B cell (primary cell): ENCODE measurements at regions not wholly inside any gene's neighbourhood (a gene's known extent, or its start where the extent isn't known, plus 50 kb on each side); places are given as distances from the start of the nearest gene placed in this dataset.

Source experiments
- ATAC-seq: fragments of 200-7000 bp; cut with Tn5 transposase; one replicate; pipeline ENCODE4 v1.10.0; 2021; ENCODE audit warnings: low read depth, mild to moderate bottlenecking, moderate number of reproducible peaks, moderate library complexity
- CTCF ChIA-PET: fragments of 350-600 bp; sonication (Branson Sonifier 250); formaldehyde crosslinking; loops from one replicate; lab custom pipeline; 2021; ENCODE audit warnings: antibody characterized with exemption, inconsistent platforms; lab: Charles Lee
- POLR2A ChIA-PET: fragments of 350-600 bp; sonication (Branson Sonifier 250); formaldehyde crosslinking; loops from one replicate; lab custom pipeline; 2021; ENCODE audit warnings: antibody characterized with exemption; lab: Charles Lee
- DNase-seq: peaks from one replicate; pipeline ENCODE4 v3.0.0; 2013
- H2AFZ ChIP-seq: 2 replicates; pipeline ENCODE4 v1.6.1; 2012; ENCODE audit warnings: mild to moderate bottlenecking, low read depth, low read length; ENCODE audit not compliant: insufficient read depth, poor library complexity, severe bottlenecking
- H3K27ac ChIP-seq, 2 donors: 1 replicate in 1 of 2; 2 replicates in 1 of 2; pipeline ENCODE4 v1.5.1; 2012 to 2013; ENCODE audit warnings: low read length in 2 of 2, mild to moderate bottlenecking in 2 of 2, moderate library complexity in 1 of 2
- H3K27me3 ChIP-seq, 4 experiments: fragments of 200-600 bp in 1 of 4; sonication (generic) in 1 of 4; replicated peaks in 1 of 4; 1 replicate in 2 of 4; 2 replicates in 2 of 4; pipeline versions ENCODE4 v1.6.1 to v1.7.0; 2013 to 2016; ENCODE audit warnings: low read length in 3 of 4, mild to moderate bottlenecking in 2 of 4, mixed read lengths in 1 of 4, moderate library complexity in 1 of 4; ENCODE audit not compliant: insufficient read depth in 4 of 4, control insufficient read depth in 3 of 4; ENCODE audit errors: control extremely low read depth in 1 of 4
- H3K36me3 ChIP-seq, 2 experiments: replicated peaks in 1 of 2; 1 replicate in 1 of 2; 2 replicates in 1 of 2; pipeline versions ENCODE4 v1.6.1 to v1.7.1; 2013; ENCODE audit warnings: low read length in 1 of 2; ENCODE audit not compliant: insufficient read depth in 2 of 2, control insufficient read depth in 1 of 2; ENCODE audit errors: control extremely low read depth in 1 of 2, extremely low read depth in 1 of 2
- H3K4me1 ChIP-seq, 2 donors: fragments of 200-600 bp in 1 of 2; sonication (generic) in 1 of 2; 1 replicate in 1 of 2; 2 replicates in 1 of 2; pipeline versions ENCODE4 v1.5.1 to v1.6.1; 2013 to 2017; ENCODE audit warnings: low read length in 2 of 2; ENCODE audit not compliant: control insufficient read depth in 2 of 2, insufficient read depth in 2 of 2
- H3K4me2 ChIP-seq: replicated peaks from 2 replicates; pipeline ENCODE3; 2012; ENCODE audit warnings: mild to moderate bottlenecking, low read depth, low read length; ENCODE audit not compliant: poor library complexity, severe bottlenecking
- H3K4me3 ChIP-seq, 5 experiments: fragments of 200-600 bp in 1 of 5; sonication (generic) in 1 of 5; 1 replicate in 3 of 5; 2 replicates in 2 of 5; pipeline versions ENCODE4 v1.5.1 to v1.7.0; 2011 to 2016; ENCODE audit warnings: low read length in 4 of 5, mild to moderate bottlenecking in 4 of 5, low read depth in 2 of 5, control low read depth in 1 of 5, moderate library complexity in 1 of 5; ENCODE audit not compliant: insufficient read depth in 1 of 5; ENCODE audit errors: control extremely low read depth in 1 of 5, extremely low read depth in 1 of 5
- H3K79me2 ChIP-seq: fragments of 200-600 bp; sonication (generic); one replicate; pipeline ENCODE4 v1.6.0; 2016; ENCODE audit warnings: low read length; ENCODE audit not compliant: control insufficient read depth, insufficient read depth
- H3K9ac ChIP-seq: fragments of 200-600 bp; sonication (generic); 2 replicates; pipeline ENCODE4 v1.6.1; 2017; ENCODE audit warnings: mild to moderate bottlenecking, low read length, moderate library complexity
- H3K9me3 ChIP-seq, 3 donors: one replicate each; pipeline versions ENCODE4 v1.6.1 to v1.7.1; 2013; ENCODE audit warnings: low read length in 2 of 3; ENCODE audit not compliant: control insufficient read depth in 2 of 3, insufficient read depth in 1 of 3; ENCODE audit errors: control extremely low read depth in 1 of 3
- H4K20me1 ChIP-seq: 2 replicates; pipeline ENCODE4 v1.6.0; 2012; ENCODE audit warnings: mild to moderate bottlenecking, low read length; ENCODE audit not compliant: insufficient read depth, control insufficient read depth, poor library complexity, severe bottlenecking
- H3K27ac Mint-ChIP-seq: one replicate; pipeline ENCODE4 v1.8.0; 2021; ENCODE audit warnings: mixed read lengths
- H3K27me3 Mint-ChIP-seq: one replicate; pipeline ENCODE4 v1.8.0; 2021; ENCODE audit warnings: mixed read lengths
- H3K4me1 Mint-ChIP-seq: one replicate; pipeline ENCODE4 v1.8.0; 2021; ENCODE audit warnings: mixed read lengths
- H3K4me3 Mint-ChIP-seq: one replicate; pipeline ENCODE4 v1.8.0; 2021; ENCODE audit warnings: mixed read lengths
- H3K9me3 Mint-ChIP-seq: one replicate; pipeline ENCODE4 v1.8.0; 2022; ENCODE audit warnings: mixed read lengths; ENCODE audit not compliant: insufficient read depth
- CTCF ChIP-seq: fragments of 200-600 bp; IDR thresholded peaks from one replicate; pipeline ENCODE4 v1.8.0; 2022; ENCODE audit warnings: antibody characterized with exemption, mild to moderate bottlenecking
- EZH2 ChIP-seq: IDR thresholded peaks from 2 replicates; pipeline ENCODE4 v1.6.1; 2012; ENCODE audit warnings: borderline replicate concordance, low read depth, mild to moderate bottlenecking, moderate library complexity, low read length; ENCODE audit not compliant: insufficient read depth, poor library complexity, severe bottlenecking
- WGBS: methylation state at CpG from one replicate; pipeline ENCODE4 v1.1.5; 2013; ENCODE audit warnings: missing lambda C conversion rate; ENCODE audit not compliant: insufficient coverage; 5-methylcytosine and 5-hydroxymethylcytosine counted together
- intact Hi-C: fragments of 100-400 bp; cut with micrococcal nuclease; formaldehyde crosslinking; loops from one replicate; pipeline ENCODE4 v1.10.0; 2022

GRCh38 chr15:94744080-94744793, 512.9 kb downstream of the MCTP2 start:
- no peak overlapping the region for H3K4me3 Mint-ChIP-seq

DNA sequence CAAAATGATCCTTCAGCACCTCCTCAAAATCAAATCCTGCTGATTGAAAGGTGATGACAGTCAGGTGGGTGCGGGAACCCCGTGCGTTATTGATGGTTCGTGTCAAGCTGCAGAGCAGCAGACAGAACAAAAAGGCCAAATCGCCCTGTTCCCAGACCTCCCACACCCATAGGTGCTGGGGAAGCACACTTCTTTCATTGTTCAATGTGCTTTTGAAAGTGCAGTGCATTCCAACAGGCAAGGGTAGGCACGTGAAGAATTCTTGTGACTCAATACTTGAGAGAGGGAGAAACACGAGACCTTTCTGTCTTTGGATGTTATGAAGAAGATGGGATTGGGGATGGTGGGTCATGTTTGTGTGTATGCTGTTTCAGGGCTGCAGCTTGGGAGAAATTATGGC, 514.0 kb downstream of the MCTP2 start:
- peaks cover 8% of the 10 kb centered on the region for H3K27me3 Mint-ChIP-seq
- no peaks in the 10 kb centered on the region for H3K9me3 ChIP-seq
- CTCF ChIA-PET: no interaction called here

More at GRCh38 chr15:94744080-94744793, 512.9 kb downstream of the MCTP2 start:
- intact Hi-C loops: no loop called here
- no peak for TF ChIP-seq EZH2
- TF ChIP-seq CTCF: no peak
- peaks cover 8% of the 10 kb centered on the region for H3K27me3 Mint-ChIP-seq
- Histone ChIP-seq H3K9me3 (no peaks in the 10 kb centered on the region), H3K4me3 (no peak overlapping the region), H4K20me1 (no peaks in the 10 kb centered on the region), H3K4me1 (no peaks in the 10 kb centered on the region), H3K79me2 (no peaks in the 10 kb centered on the region), H2AFZ (no peak overlapping the region), H3K36me3 (no peaks in the 10 kb centered on the region), H3K9ac (no peak overlapping the region), H3K27ac (no peak overlapping the region), H3K27me3 (no peaks in the 10 kb centered on the region), H3K4me2 (no peak overlapping the region)
- no peaks in the 10 kb centered on the region for H3K9me3 Mint-ChIP-seq
- CTCF ChIA-PET: no interaction called here
- POLR2A ChIA-PET: no interaction called here
- H3K27ac Mint-ChIP-seq: no peak overlapping the region
- 75% methylated on average over 1 of the region's 5 CpGs for whole genome bisulfite sequencing
- H3K4me1 Mint-ChIP-seq: no peaks in the 10 kb centered on the region
- no peak for ATAC-seq
- DNase-seq: no peak

More for the DNA sequence above, 514.0 kb downstream of the MCTP2 start:
- H3K9me3 Mint-ChIP-seq: no peaks in the 10 kb centered on the region
- Histone ChIP-seq H3K27ac (no peak overlapping the region), H3K79me2 (no peaks in the 10 kb centered on the region), H3K36me3 (no peaks in the 10 kb centered on the region), H3K27me3 (no peaks in the 10 kb centered on the region), H3K4me1 (no peaks in the 10 kb centered on the region), H4K20me1 (no peaks in the 10 kb centered on the region), H3K9ac (no peak overlapping the region), H2AFZ (no peak overlapping the region), H3K4me3 (no peak overlapping the region), H3K4me2 (no peak overlapping the region)
- POLR2A ChIA-PET: no interaction called here
- ATAC-seq (no peak), DNase-seq (no peak)
- intact Hi-C loops: no loop called here
- H3K4me1 Mint-ChIP-seq: no peaks in the 10 kb centered on the region
- H3K4me3 Mint-ChIP-seq: no peak overlapping the region
- TF ChIP-seq CTCF: no peak
- TF ChIP-seq EZH2: no peak
- no peak overlapping the region for H3K27ac Mint-ChIP-seq
- WGBS: 86% methylated on average over 5 of the region's 7 CpGs
